ENCODE measurements at regions not wholly inside any gene's neighbourhood (a gene's known extent, or its start where the extent isn't known, plus 50 kb on each side); places are given as distances from the start of the nearest gene placed in this dataset.
"Not testable (repeated sequence)": the region's sequence is repeated elsewhere in the genome, so short reads cannot be mapped to it uniquely, and the experiment has no call there.

DNA sequence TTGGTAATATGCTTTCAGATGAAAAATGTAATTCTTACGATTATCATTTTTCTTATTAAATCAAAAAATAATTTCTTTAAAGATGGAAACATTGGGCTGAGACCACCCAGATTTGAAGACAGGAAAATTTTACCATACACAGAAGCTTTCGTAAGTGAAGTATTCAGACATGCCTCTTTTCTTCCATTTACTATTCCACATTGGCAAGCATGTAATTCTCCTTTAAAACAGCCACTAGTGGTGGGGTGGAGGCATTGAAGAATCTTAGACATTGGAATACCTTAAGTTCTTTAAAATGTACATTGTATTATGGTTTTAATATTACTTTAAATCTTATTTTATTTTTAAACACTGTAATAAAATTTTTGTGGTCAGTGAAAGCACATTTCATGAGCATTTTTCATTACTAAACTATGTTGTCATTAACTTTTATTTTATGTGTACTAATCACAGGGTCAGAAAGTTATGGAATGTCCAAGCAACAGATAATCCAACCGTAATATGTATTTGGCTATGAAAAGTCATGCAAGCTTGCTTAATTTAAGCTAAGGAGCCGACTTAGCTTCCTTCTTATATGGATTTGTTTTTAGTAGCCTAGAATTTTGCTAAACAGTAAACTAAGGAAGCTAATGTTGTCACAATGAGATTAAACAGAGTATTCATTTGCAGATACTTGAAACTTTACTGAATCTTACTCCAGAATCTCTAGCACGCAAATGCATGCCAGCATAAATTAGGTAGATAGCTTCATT, 97.4 kb upstream of the ALDH1A1 start:
- Histone ChIP-seq H3K4me3 (ENCODE audit: low read depth, low read length, poor library complexity, severe bottlenecking) (no peak overlapping the region), H3K79me2 (ENCODE audit: insufficient read depth, low read depth, low read length) (no peaks in the 10 kb centered on the region), H3K9me3 (ENCODE audit: low read length) (no peaks in the 10 kb centered on the region), H3K36me3 (ENCODE audit: insufficient read depth, low read length) (no peaks in the 10 kb centered on the region), H3K9me2 (ENCODE audit: insufficient read depth, low read length) (no peaks in the 10 kb centered on the region), H3K4me1 (ENCODE audit: insufficient read depth, low read length, poor library complexity, severe bottlenecking) (no peaks in the 10 kb centered on the region), H3K27ac (ENCODE audit: low read depth, low read length, poor library complexity, severe bottlenecking) (no peak overlapping the region), H4K20me1 (ENCODE audit: insufficient read depth, low read length) (no peaks in the 10 kb centered on the region), H3K4me2 (ENCODE audit: low read length) (no peak overlapping the region), H2AFZ (ENCODE audit: low read length) (no peak overlapping the region)
- ChIA-PET CTCF (ENCODE audit: unreplicated experiment) (no interaction called here), POLR2A (interaction anchor here (0.7 kb wide), 1 partner anchor 11 kb away, joined by 3 read pairs; no protein-coding TSS in a partner anchor)
- intact Hi-C loops (cut with micrococcal nuclease; ENCODE audit: unreplicated experiment): no loop called here
- TF ChIP-seq EZH2phosphoT487 (IDR thresholded peaks at IDR 0.05; ENCODE audit: borderline replicate concordance, low read depth, low read length): no peak
- TF ChIP-seq, protein P1, sequence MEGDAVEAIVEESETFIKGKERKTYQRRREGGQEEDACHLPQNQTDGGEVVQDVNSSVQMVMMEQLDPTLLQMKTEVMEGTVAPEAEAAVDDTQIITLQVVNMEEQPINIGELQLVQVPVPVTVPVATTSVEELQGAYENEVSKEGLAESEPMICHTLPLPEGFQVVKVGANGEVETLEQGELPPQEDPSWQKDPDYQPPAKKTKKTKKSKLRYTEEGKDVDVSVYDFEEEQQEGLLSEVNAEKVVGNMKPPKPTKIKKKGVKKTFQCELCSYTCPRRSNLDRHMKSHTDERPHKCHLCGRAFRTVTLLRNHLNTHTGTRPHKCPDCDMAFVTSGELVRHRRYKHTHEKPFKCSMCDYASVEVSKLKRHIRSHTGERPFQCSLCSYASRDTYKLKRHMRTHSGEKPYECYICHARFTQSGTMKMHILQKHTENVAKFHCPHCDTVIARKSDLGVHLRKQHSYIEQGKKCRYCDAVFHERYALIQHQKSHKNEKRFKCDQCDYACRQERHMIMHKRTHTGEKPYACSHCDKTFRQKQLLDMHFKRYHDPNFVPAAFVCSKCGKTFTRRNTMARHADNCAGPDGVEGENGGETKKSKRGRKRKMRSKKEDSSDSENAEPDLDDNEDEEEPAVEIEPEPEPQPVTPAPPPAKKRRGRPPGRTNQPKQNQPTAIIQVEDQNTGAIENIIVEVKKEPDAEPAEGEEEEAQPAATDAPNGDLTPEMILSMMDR (conservative IDR thresholded peaks at IDR 0.05; ENCODE audit: low read length): no peak
- no TSS peak for BruUV-seq (replicated peaks)
- no peak for DNase-seq (ENCODE audit: low spot score)

DNA sequence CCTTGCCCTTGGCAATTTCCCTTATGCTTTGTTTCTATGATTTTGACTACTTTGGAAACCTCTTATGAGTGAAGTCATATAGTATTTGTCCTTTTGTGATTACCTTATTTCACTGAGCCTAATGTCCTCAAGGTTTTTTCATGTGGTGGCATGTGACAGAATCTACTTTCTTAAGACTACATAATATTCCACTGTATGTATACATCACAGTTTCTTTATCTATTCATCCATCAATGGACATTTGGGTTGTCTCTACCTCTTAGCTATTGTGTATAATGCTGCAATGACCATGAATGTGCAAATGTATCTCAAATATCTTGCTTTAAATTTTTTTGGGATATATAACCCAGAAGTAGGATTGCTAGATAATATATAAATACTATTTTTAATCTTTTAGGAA, 96.4 kb upstream of the ALDH1A1 start:
- no peaks in the 10 kb centered on the region for H3K36me3 ChIP-seq (ENCODE audit: insufficient read depth, low read length)
- DNase-seq (ENCODE audit: low spot score): no peak
- no peak overlapping the region for H3K4me3 ChIP-seq (ENCODE audit: low read depth, low read length, poor library complexity, severe bottlenecking)
- intact Hi-C loops (cut with micrococcal nuclease; ENCODE audit: unreplicated experiment): no loop called here
- BruUV-seq (replicated peaks): no TSS peak
- ChIA-PET POLR2A (no interaction called here), CTCF (ENCODE audit: unreplicated experiment) (no interaction called here)
- no peaks in the 10 kb centered on the region for H3K4me1 ChIP-seq (ENCODE audit: insufficient read depth, low read length, poor library complexity, severe bottlenecking)
- no peaks in the 10 kb centered on the region for H3K9me3 ChIP-seq (ENCODE audit: low read length)
- H4K20me1 ChIP-seq (ENCODE audit: insufficient read depth, low read length): no peaks in the 10 kb centered on the region
- no peak overlapping the region for H3K27ac ChIP-seq (ENCODE audit: low read depth, low read length, poor library complexity, severe bottlenecking)
- no peak overlapping the region for H3K4me2 ChIP-seq (ENCODE audit: low read length)
- H2AFZ ChIP-seq (ENCODE audit: low read length): no peak overlapping the region
- H3K79me2 ChIP-seq (ENCODE audit: insufficient read depth, low read depth, low read length): no peaks in the 10 kb centered on the region
- TF ChIP-seq, protein P1 (conservative IDR thresholded peaks at IDR 0.05; ENCODE audit: low read length): no peak
- TF ChIP-seq EZH2phosphoT487 (IDR thresholded peaks at IDR 0.05; ENCODE audit: borderline replicate concordance, low read depth, low read length): no peak
- H3K9me2 ChIP-seq (ENCODE audit: insufficient read depth, low read length): no peaks in the 10 kb centered on the region

DNA sequence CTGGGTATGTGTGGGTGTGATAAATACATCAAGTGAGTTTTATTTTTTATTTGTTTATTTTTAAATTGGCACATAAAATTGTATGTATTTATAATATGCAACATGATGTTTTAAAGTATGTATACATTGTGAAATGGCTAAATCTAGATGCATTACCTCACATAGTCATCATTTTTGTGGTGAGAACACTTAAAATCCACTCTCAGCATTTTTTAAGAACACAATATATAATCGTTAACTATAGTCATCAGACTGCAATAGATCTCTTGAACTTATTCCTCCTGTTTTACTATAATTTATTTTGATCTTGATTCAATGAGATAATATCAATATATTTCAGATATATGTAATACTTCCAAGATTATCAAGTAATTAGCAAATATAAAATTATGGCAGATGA, 93.9 kb upstream of the ALDH1A1 start:
- intact Hi-C loops (cut with micrococcal nuclease; ENCODE audit: unreplicated experiment): no loop called here
- Histone ChIP-seq H3K79me2 (ENCODE audit: insufficient read depth, low read depth, low read length) (no peaks in the 10 kb centered on the region), H3K4me1 (ENCODE audit: insufficient read depth, low read length, poor library complexity, severe bottlenecking) (no peaks in the 10 kb centered on the region), H2AFZ (ENCODE audit: low read length) (no peak overlapping the region), H3K4me2 (ENCODE audit: low read length) (no peak overlapping the region), H4K20me1 (ENCODE audit: insufficient read depth, low read length) (no peaks in the 10 kb centered on the region), H3K9me2 (ENCODE audit: insufficient read depth, low read length) (no peaks in the 10 kb centered on the region), H3K9me3 (ENCODE audit: low read length) (no peaks in the 10 kb centered on the region), H3K27ac (ENCODE audit: low read depth, low read length, poor library complexity, severe bottlenecking) (no peak overlapping the region), H3K4me3 (ENCODE audit: low read depth, low read length, poor library complexity, severe bottlenecking) (no peak overlapping the region), H3K36me3 (ENCODE audit: insufficient read depth, low read length) (no peaks in the 10 kb centered on the region)
- TF ChIP-seq, protein P1 (conservative IDR thresholded peaks at IDR 0.05; ENCODE audit: low read length): no peak
- ChIA-PET POLR2A (no interaction called here), CTCF (ENCODE audit: unreplicated experiment) (no interaction called here)
- no TSS peak for BruUV-seq (replicated peaks)
- DNase-seq (ENCODE audit: low spot score): no peak

DNA sequence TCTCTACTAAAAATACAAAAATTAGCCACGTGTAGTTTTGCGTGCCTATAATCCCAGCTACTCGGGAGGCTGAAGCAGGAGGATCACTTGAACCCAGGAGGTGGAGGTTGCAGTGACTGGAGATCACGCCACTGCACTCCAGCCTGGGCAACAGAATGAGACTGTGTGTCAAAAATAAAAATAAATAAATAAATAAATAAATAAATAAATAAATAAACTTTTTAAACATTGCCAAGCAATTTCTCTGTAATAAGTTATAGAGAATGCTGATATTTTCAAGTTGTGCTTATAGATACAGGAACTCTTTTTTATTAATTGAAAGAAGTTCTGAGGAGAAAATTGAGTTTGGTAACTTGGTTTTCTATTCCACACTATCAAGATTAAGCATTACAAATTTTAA, 91.9 kb upstream of the ALDH1A1 start:
- H3K4me1 ChIP-seq (ENCODE audit: insufficient read depth, low read length, poor library complexity, severe bottlenecking); intact Hi-C loops (cut with micrococcal nuclease; ENCODE audit: unreplicated experiment); H2AFZ ChIP-seq (ENCODE audit: low read length); CTCF ChIA-PET (ENCODE audit: unreplicated experiment); BruUV-seq (replicated peaks); H3K27ac ChIP-seq (ENCODE audit: low read depth, low read length, poor library complexity, severe bottlenecking); H3K9me2 ChIP-seq (ENCODE audit: insufficient read depth, low read length); H3K4me3 ChIP-seq (ENCODE audit: low read depth, low read length, poor library complexity, severe bottlenecking); H3K4me2 ChIP-seq (ENCODE audit: low read length); H3K36me3 ChIP-seq (ENCODE audit: insufficient read depth, low read length); H3K79me2 ChIP-seq (ENCODE audit: insufficient read depth, low read depth, low read length); POLR2A ChIA-PET; H3K9me3 ChIP-seq (ENCODE audit: low read length); H4K20me1 ChIP-seq (ENCODE audit: insufficient read depth, low read length); DNase-seq (ENCODE audit: low spot score): not testable (repeated sequence)
